TTC549 (cell line): ENCODE measurements at regions not wholly inside any gene's neighbourhood (a gene's known extent, or its start where the extent isn't known, plus 50 kb on each side); places are given as distances from the start of the nearest gene placed in this dataset.

Experiments
- FAIRE-seq: peaks from 2 replicates; lab custom pipeline; 2012; peaks lifted over from hg19 to GRCh38; lab: Jason Lieb, UNC

- FAIRE-seq: no peak
Observed at GRCh38 chr7:12518920-12519681, 51.4 kb upstream of the SCIN start.

DNA sequence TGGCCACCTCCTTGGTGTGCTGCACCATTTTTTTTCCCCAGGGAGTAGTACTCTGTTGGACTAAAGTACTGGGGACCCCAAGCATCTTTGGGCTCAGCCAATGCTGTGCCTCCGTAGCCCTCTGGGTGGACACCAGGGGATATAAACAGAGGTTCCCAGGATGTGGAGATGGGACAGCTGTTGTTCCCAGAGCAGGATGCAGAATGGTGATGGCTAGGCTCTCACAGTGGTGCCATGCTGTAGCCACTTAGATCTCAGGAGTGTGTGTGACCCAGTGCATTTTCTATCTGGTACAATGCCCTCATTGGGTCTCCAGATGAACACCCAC is 50.9 kb upstream of the SCIN start:
- no peak for FAIRE-seq
